ENCODE measurements at regions not wholly inside any gene's neighbourhood (a gene's known extent, or its start where the extent isn't known, plus 50 kb on each side); places are given as distances from the start of the nearest gene placed in this dataset.
A peak's percentile ranks its signal among the peaks of the same experiment; 100 is the strongest.

GRCh38 chr13:30851697-30852096, 54.4 kb upstream of the MEDAG start:
- BruUV-seq (replicated peaks) = no TSS peak
- no peak overlapping the region for H2AFZ ChIP-seq (ENCODE audit: control insufficient read depth, low read depth, low read length)
- H3K36me3 ChIP-seq (ENCODE audit: control insufficient read depth in 2 of 2, insufficient read depth in 2 of 2, low read length in 1 of 2) = no peaks in the 10 kb centered on the region
- no peak overlapping the region for H3K9ac ChIP-seq (ENCODE audit: control insufficient read depth, insufficient read depth, low read length)
- DNase-seq (ENCODE audit: low read depth, low spot score) = peak; percentile 33
- no peaks in the 10 kb centered on the region for H3K79me2 ChIP-seq (ENCODE audit: control insufficient read depth, insufficient read depth, low read length)
- intact Hi-C loops (cut with micrococcal nuclease; ENCODE audit: unreplicated experiment) (no loop called here), in situ Hi-C loops (cut with MboI) (no loop called here)
- ChIA-PET SMC1A (ENCODE audit: uncharacterized antibody, unreplicated experiment) (interaction anchor here (1.4 kb wide), 1 partner anchor 14 kb away, joined by 3 read pairs; no protein-coding TSS in a partner anchor), POLR2A (interaction anchor here (0.8 kb wide), 1 partner anchor 466 kb away, joined by 5 read pairs; no protein-coding TSS in a partner anchor), RAD21 (ENCODE audit: unreplicated experiment) (no interaction called here), CTCF (interaction anchor here (1.2 kb wide), 1 partner anchor 14 kb away, joined by 4 read pairs; no protein-coding TSS in a partner anchor)
- no peak overlapping the region for H3K27ac ChIP-seq (ENCODE audit: control insufficient read depth, insufficient read depth)
- TF ChIP-seq SPI1 (IDR thresholded peaks at IDR 0.05; ENCODE audit: borderline replicate concordance, insufficient read depth, low read depth, low read length) (peak; percentile 58; the same call in 1 of the 2 replicates), SREBF2 (IDR thresholded peaks at IDR 0.05; ENCODE audit: low read length) (no peak), TCF3 (IDR thresholded peaks at IDR 0.05; ENCODE audit: borderline replicate concordance, insufficient read depth, low read depth, low read length) (0 out of 2 replicates have a peak, but pooled peaks have one; percentile 56), IKZF1 (conservative IDR thresholded peaks at IDR 0.05) (no peak), USF2 (IDR thresholded peaks at IDR 0.05; ENCODE audit: borderline replicate concordance, low read depth, low read length) (no peak), CHD2 (IDR thresholded peaks at IDR 0.05; ENCODE audit: borderline replicate concordance, low read depth, low read length) (no peak), TCF12 (IDR thresholded peaks at IDR 0.05; ENCODE audit: low read depth, low read length) (peak; percentile 77; the same call in 1 of the 2 replicates), ZNF622 (IDR thresholded peaks at IDR 0.05) (no peak)
- TF ChIP-seq, protein P1, sequence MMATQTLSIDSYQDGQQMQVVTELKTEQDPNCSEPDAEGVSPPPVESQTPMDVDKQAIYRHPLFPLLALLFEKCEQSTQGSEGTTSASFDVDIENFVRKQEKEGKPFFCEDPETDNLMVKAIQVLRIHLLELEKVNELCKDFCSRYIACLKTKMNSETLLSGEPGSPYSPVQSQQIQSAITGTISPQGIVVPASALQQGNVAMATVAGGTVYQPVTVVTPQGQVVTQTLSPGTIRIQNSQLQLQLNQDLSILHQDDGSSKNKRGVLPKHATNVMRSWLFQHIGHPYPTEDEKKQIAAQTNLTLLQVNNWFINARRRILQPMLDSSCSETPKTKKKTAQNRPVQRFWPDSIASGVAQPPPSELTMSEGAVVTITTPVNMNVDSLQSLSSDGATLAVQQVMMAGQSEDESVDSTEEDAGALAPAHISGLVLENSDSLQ (IDR thresholded peaks at IDR 0.05) = no peak
- peaks cover 5% of the 10 kb centered on the region; the same call in 1 of the 2 replicates for H3K4me1 ChIP-seq (ENCODE audit: control insufficient read depth, insufficient read depth, low read length)
- H3K27me3 ChIP-seq (replicated peaks in 1 of 2; ENCODE audit: control insufficient read depth in 2 of 2, insufficient read depth in 2 of 2, low read length in 1 of 2) = no peaks in the 10 kb centered on the region
- no peaks in the 10 kb centered on the region for H4K20me1 ChIP-seq (ENCODE audit: control insufficient read depth, insufficient read depth)
- no peak overlapping the region for H3K4me3 ChIP-seq
- FAIRE-seq = peak; percentile 96
- ATAC-seq = peak; percentile 90
- H3K4me2 ChIP-seq (ENCODE audit: control insufficient read depth, insufficient read depth) = peak overlapping the region; percentile 41; the same call in 1 of the 2 replicates
- 2% methylated on average over 5 of the region's 5 CpGs for WGBS (ENCODE audit: insufficient coverage, insufficient replicate concordance, low lambda C conversion rate, missing lambda C conversion rate)
- no peaks in the 10 kb centered on the region for H3K9me3 ChIP-seq (replicated peaks; ENCODE audit: control insufficient read depth, insufficient read depth, low read length)

Measured in GM12878 (cell line).